GM18508 (cell line): ENCODE measurements at regions not wholly inside any gene's neighbourhood (a gene's known extent, or its start where the extent isn't known, plus 50 kb on each side); places are given as distances from the start of the nearest gene placed in this dataset.
"Not testable (repeated sequence)": the region's sequence is repeated elsewhere in the genome, so short reads cannot be mapped to it uniquely, and the experiment has no call there.

ENCODE experiments used
- ATAC-seq: cut with Tn5 transposase; IDR thresholded peaks from one replicate; pipeline ENCODE4 v1.9.1; 2021; ENCODE audit warnings: moderate number of reproducible peaks; ENCODE audit not compliant: insufficient read depth, unreplicated experiment

- ATAC-seq, result no peak
Observed at GRCh38 chr3:191641789-191642188, 180.8 kb downstream of the PYDC2 start.

GRCh38 chr3:191644291-191644690 is 183.3 kb downstream of the PYDC2 start:
- ATAC-seq, result no peak

- no peak for ATAC-seq
Observed at GRCh38 chr3:191646242-191646641, 185.3 kb downstream of the PYDC2 start.

- ATAC-seq, result no peak
Observed at GRCh38 chr3:191648787-191649186, 187.8 kb downstream of the PYDC2 start.

DNA sequence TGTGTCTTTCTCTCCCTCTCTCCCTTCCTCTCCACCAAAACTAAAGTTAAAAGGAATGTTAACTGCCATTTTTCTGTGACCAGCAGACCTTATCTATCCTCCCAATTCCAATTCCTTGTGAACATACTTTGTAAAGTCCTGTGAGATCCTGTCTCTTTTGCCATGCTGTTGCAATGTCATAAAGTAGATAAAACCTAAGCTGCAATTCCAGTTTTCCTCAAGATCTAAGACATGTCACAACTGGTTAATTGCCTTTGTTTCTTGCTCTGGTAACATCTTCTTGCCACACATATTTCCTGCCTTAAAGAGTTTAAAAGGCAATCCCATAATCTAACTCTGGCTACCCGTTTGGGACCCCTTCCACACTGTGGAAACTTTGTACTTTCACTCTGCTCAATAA is 188.7 kb downstream of the PYDC2 start:
- no peak for ATAC-seq

DNA sequence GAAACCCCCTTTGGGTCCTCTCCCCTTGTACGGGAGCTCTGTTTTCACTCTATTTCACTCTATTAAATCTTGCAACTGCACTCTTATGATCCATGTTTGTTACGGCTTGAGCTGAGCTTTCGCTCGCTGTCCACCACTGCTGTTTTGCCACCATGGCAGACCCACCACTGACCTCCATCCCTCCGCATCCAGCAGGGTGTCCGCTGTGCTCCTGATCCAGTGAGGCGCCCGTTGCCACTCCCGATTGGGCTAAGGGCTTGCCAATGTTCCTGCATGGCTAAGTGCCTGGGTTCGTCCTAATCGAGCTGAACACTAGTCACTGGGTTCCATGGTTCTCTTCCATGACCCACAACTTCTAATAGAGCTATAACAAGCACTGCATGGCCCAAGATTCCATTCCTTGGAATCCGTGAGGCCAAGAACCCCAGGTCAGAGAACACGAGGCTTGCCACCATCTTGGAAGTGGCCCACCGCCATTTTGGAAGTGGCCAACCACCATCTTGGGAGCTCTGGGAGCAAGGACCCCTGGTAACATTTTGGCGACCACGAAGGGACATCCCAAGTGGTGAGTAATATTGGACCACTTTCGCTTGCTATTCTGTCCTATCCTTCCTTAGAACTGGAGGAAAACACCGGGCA is 197.9 kb downstream of the PYDC2 start:
- not testable (repeated sequence) for ATAC-seq

DNA sequence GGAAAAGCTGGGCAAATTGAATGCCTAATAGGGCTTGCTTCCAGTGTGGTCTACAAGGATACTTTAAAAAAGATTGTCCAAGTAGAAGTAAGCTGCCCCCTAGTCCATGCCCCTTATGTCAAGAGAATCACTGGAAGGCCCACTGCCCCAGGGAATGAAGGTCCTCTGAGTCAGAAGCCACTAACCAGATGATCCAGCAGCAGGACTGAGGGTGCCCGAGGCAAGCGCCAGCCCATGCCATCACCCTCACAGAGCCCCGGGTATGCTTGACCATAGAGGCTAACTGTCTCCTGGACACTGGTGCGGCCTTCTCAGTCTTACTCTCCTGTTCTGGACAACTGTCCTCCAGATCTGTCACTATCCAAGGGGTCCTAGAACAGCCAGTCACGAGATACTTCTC is 201.2 kb downstream of the PYDC2 start:
- ATAC-seq, result not testable (repeated sequence)

DNA sequence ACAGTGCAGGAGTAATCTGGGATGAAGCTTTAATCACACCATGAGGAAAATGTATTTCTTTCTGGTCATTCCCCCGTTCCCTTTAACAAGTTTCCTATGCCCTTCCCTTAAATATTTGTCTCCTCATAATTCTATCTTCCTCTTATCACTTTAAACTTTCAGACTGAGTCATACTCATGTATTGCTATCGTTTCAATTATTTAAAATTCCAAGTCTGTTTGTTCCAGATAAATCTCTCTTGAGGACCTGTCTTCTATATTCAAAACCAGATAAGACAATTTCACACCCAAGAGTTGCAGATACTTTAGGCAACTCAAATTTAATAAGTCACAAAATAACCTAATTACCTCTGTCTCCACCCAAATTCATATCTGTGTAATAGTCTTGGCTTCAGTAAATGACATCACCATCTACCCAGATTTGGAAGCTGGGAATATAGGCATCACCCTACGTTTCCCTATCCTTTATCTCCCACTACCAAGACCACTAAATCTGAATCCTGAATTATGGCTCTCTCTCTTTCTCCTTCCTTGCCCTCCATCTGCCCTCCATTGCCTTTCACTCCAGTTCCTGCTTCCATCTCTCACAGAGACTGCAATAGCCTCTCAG is 220.1 kb downstream of the PYDC2 start:
- no peak for ATAC-seq

GRCh38 chr3:191682961-191683360 is 222.0 kb downstream of the PYDC2 start:
- no peak for ATAC-seq

GRCh38 chr3:191686626-191687025 is 225.7 kb downstream of the PYDC2 start:
- ATAC-seq, result no peak

DNA sequence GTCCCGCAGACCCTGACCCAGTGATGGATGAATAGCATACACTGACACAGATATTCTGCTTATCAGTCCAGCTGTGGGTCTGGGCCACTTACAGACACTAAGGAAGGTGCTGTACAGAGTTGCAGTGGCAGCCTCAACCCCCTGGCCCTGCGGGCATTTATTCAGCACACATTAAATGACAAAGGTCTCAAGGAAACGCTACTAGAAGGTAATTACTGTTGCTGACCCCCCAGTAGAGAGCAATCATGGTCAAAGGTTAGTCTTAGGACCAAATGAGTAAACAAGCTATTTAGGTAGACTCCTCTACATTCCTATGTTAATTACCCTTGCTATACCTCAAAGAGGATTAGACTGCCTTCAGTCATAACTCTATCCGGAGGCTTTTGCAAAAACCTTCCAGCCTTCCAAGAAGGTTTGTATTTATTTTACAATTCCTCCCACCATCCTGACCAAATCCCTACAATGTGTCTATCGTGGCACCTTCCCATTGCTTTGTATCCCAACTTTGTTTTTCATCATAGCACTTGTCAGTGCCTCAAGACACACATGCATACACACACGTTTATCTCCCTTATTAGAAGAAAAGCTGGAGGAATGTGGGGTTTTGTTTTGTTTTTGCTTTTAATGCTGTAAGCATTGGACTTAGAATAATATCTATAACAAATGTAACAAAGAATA is 227.9 kb downstream of the PYDC2 start:
- no peak for ATAC-seq

DNA sequence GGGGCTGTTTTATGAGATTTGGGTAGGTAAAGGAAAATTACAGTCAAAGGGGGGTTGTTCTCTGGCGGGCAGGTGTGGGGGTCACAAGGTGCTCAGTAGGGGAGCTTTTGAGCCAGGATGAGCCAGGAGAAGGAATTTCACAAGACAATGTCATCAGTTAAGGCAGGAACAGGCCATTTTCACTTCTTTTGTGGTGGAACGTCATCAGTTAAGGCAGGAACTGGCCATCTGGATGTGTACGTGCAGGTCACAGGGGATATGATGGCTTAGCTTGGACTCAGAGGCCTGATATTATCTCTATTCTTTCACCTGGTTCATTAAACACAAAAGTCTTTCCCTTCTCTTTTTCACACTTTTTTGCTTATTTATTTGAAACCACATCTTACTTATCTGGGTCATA is 230.2 kb downstream of the PYDC2 start:
- not testable (repeated sequence) for ATAC-seq

DNA sequence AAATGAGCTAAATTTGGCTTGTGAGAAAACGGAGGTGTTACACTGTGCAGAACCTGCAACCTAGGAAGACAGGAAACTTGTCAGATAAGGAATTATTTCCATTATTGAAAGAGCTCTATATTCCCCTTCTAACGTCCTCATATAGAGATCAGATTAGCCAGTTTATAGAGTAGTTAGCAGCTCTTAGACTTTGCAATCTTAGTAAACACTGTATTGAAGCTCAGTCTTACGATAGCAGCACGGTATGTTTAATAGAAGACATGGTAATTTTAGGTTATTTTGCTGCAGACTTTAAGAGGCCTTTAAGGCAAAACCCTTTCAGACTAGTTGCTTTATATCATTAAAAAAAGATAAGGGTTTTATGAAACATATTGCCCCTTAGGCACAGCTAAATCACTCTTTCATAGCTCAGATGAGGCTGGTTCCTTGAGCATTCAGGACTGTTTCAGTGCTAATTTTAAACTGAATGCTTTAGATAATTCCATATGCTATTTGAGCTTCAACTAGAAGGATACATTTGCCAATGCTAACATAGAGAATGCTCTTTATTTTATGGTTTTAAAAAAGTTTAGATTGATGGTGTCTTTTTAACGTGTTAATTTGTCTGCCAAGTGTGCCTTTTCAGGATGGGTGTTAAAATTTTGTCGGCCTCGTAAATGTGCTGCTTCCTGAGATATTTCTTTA is 234.3 kb downstream of the PYDC2 start:
- ATAC-seq, result no peak

GRCh38 chr3:191695815-191696153 is 234.8 kb downstream of the PYDC2 start:
- ATAC-seq, result no peak

DNA sequence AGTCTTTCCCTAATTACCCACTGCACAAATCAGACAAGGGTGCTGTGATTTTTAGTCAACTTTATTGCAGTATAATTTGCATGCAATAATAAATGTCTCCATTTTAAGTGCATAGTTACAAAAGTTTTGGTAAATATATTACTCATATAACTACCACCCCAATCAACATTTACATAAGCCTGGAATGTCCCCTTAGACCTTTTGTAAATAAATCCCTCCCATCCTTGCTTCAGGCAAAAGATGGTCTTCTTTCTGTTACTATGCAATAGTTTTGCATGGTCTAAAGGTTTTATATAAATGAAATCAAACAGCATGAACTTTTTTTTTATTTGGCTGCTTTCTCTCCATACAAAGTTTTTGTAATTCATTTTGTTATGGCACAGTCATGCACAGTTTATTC is 235.4 kb downstream of the PYDC2 start:
- ATAC-seq, result no peak

DNA sequence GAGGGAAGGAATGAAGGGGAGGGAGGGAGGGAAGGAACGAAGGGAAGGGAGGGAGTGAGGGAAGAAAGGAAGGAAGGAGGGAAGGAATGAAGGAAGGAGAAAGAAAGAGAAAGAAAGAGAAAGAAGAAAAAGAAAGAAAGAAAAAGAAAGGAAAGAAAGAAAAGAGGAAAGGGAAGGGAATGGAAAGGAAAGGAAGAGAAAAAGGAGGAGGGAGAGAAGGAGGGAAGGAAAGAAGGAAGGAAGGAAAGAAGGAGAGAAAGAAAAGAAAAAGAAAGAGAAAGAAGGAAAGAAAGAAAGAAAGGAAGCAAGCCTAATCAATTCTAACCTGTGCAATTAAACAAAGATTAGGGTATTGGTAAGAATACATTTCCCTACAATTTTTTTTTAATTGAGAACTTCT is 238.6 kb downstream of the PYDC2 start:
- ATAC-seq, result no peak

DNA sequence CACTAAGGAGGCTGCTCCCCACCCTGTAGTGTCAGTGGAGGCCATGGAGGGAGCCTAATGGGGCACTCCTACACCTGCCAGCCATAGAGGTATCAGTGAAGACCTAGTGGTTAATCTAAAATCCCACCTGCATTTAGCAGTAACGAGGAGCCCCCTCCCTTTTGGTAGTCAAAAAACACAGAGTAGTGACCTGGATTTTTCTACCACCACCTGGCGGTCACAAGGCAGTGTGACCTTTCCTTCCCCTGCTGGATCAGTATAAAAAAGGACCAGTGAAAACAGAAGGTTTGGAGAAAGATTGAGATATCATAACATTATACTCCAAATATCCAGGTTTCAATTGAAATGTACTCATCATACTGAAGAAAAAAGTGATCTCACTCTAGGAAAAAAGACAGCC is 241.2 kb downstream of the PYDC2 start:
- no peak for ATAC-seq

- ATAC-seq, result no peak
Observed at GRCh38 chr3:191707817-191708216, 246.9 kb downstream of the PYDC2 start.

GRCh38 chr3:191715585-191715984 is 254.6 kb downstream of the PYDC2 start:
- no peak for ATAC-seq

GRCh38 chr3:191721390-191721861 is 260.5 kb downstream of the PYDC2 start:
- no peak for ATAC-seq

GRCh38 chr3:191721990-191722389 is 261.0 kb downstream of the PYDC2 start:
- no peak for ATAC-seq
